K562 (cell line): ENCODE measurements at regions not wholly inside any gene's neighbourhood (a gene's known extent, or its start where the extent isn't known, plus 50 kb on each side); places are given as distances from the start of the nearest gene placed in this dataset.

Source experiments
- ATAC-seq: fragments of 200-7000 bp; cut with Tn5 transposase; 3 replicates; pipeline ENCODE4 v1.9.1; 2020; ENCODE audit warnings: moderate library complexity
- BruUV-seq: library from RNA; stranded (reverse); fragments of 400-500 nt; replicated peaks from 2 replicates; lab custom pipeline; 2021; lab: Mats Ljungman, UMichigan
- CTCF ChIA-PET: fragments of 300-600 bp; formaldehyde crosslinking; extraction: SDS; loops from one replicate; lab custom pipeline; 2021; ENCODE audit warnings: low intra/inter-chr PET ratio; lab: Yijun Ruan, JAX
- POLR2A ChIA-PET: fragments of 300-600, 350-650 bp; sonication (Branson Sonifier 250); formaldehyde crosslinking; extraction: SDS; loops from one replicate; lab custom pipeline; 2021; ENCODE audit warnings: antibody characterized with exemption, inconsistent platforms; lab: Yijun Ruan, JAX
- DNase-seq, 4 experiments: peaks; one replicate each; pipeline versions ENCODE4 v3.0.0 to v3.0.0-alpha.2; 2011 to 2018; ENCODE audit warnings: low spot score in 3 of 4, mixed read lengths in 3 of 4; ENCODE audit errors: extremely low read depth in 1 of 4
- FAIRE-seq: peaks from 2 replicates; lab custom pipeline; 2011; peaks lifted over from hg19 to GRCh38; lab: Jason Lieb, UNC
- H2AFZ ChIP-seq: 2 replicates; pipeline ENCODE4 v1.6.0; 2011; ENCODE audit warnings: low read depth, low read length, control low read depth, inconsistent platforms
- H3K27ac ChIP-seq: fragments of 200-600 bp; 3 replicates; pipeline ENCODE4 v1.8.0; 2011; ENCODE audit warnings: low read depth, mild to moderate bottlenecking, control low read depth, inconsistent platforms, low read length, moderate library complexity, mixed read lengths; ENCODE audit errors: extremely low read depth
- H3K27me3 ChIP-seq, 2 experiments: fragments of 300-600 bp in 1 of 2; 2 replicates in 1 of 2; 3 replicates in 1 of 2; pipeline versions ENCODE4 v1.6.0 to v1.8.0; 2011; ENCODE audit warnings: inconsistent platforms in 2 of 2, low read length in 2 of 2, mild to moderate bottlenecking in 1 of 2, mixed read lengths in 1 of 2, moderate library complexity in 1 of 2; ENCODE audit not compliant: control insufficient read depth in 2 of 2, insufficient read depth in 2 of 2
- H3K36me3 ChIP-seq: fragments of 300-600 bp; 3 replicates; pipeline ENCODE4 v1.8.0; 2011; ENCODE audit warnings: mild to moderate bottlenecking, low read length, inconsistent platforms; ENCODE audit not compliant: control insufficient read depth, insufficient read depth
- H3K4me1 ChIP-seq, 2 experiments: fragments of 200-600 bp in 1 of 2; replicated peaks in 1 of 2; 2 replicates in 1 of 2; 3 replicates in 1 of 2; pipeline versions ENCODE4 v1.5.1 to v1.8.0; 2011; ENCODE audit warnings: inconsistent platforms in 2 of 2, low read length in 2 of 2, mild to moderate bottlenecking in 1 of 2, mixed read lengths in 1 of 2, moderate library complexity in 1 of 2; ENCODE audit not compliant: control insufficient read depth in 2 of 2, insufficient read depth in 2 of 2
- H3K4me2 ChIP-seq: 2 replicates; pipeline ENCODE4 v1.6.1; 2011; ENCODE audit warnings: low read length, control low read depth, inconsistent platforms, mixed read lengths; ENCODE audit not compliant: insufficient read depth
- H3K4me3 ChIP-seq: fragments of 200-600 bp; sonication (generic), shearing (Covaris generic); 2 replicates; pipeline ENCODE4 v1.5.1; 2016; ENCODE audit warnings: control low read depth, inconsistent platforms
- H3K79me2 ChIP-seq: fragments of 200-600 bp; 3 replicates; pipeline ENCODE4 v1.8.0; 2011; ENCODE audit warnings: low read length, inconsistent platforms; ENCODE audit not compliant: control insufficient read depth, insufficient read depth
- H3K9ac ChIP-seq, 2 experiments: 2 replicates each; pipeline versions ENCODE4 v1.6.0 to v1.6.1; 2011; ENCODE audit warnings: low read depth in 2 of 2, low read length in 2 of 2, control low read depth in 1 of 2, inconsistent platforms in 1 of 2, mild to moderate bottlenecking in 1 of 2, mixed read lengths in 1 of 2; ENCODE audit not compliant: insufficient read depth in 1 of 2
- H3K9me1 ChIP-seq: one replicate; pipeline ENCODE4 v1.6.0; 2011; ENCODE audit warnings: inconsistent platforms, mild to moderate bottlenecking, low read length, moderate library complexity; ENCODE audit not compliant: control insufficient read depth, insufficient read depth
- H3K9me3 ChIP-seq: replicated peaks from 2 replicates; pipeline ENCODE4 v1.5.1; 2011; ENCODE audit warnings: low read depth, low read length, inconsistent platforms; ENCODE audit not compliant: control insufficient read depth, insufficient read depth
- H4K20me1 ChIP-seq: replicated peaks from 2 replicates; pipeline ENCODE4 v1.6.1; 2011; ENCODE audit warnings: low read length, inconsistent platforms, mixed read lengths; ENCODE audit not compliant: control insufficient read depth, insufficient read depth
- ARID1B ChIP-seq: fragments of 450-650 bp; IDR thresholded peaks from 2 replicates; pipeline ENCODE4 v1.6.1; 2016; ENCODE audit warnings: antibody characterized with exemption, mild to moderate bottlenecking, inconsistent platforms
- BRCA1 ChIP-seq, 2 experiments: fragments of 450-650 bp in 1 of 2; sonication (generic) in 1 of 2; formaldehyde crosslinking in 1 of 2; IDR thresholded peaks; 2 replicates each; pipeline versions ENCODE4 v1.5.0 to v1.6.1; 2017 to 2020; ENCODE audit warnings: mild to moderate bottlenecking in 1 of 2, missing genetic modification reagents in 1 of 2
- COPS2 ChIP-seq: fragments of 450-650 bp; conservative IDR thresholded peaks from 2 replicates; pipeline ENCODE4 v1.6.1; 2016; ENCODE audit warnings: mild to moderate bottlenecking, moderate library complexity
- HOXB6 ChIP-seq: fragments of 250-450 bp; sonication (Bioruptor Pico); IDR thresholded peaks from 2 replicates; pipeline ENCODE4 v1.5.1; 2022; ENCODE audit warnings: mild to moderate bottlenecking, borderline replicate concordance
- MIER1 ChIP-seq: fragments of 450-650 bp; IDR thresholded peaks from 2 replicates; pipeline ENCODE4 v1.6.1; 2016; ENCODE audit warnings: antibody characterized with exemption, mild to moderate bottlenecking, low read depth
- RBM17 ChIP-seq: fragments of 200-400 bp; formaldehyde crosslinking; IDR thresholded peaks from 2 replicates; pipeline ENCODE4 v1.6.1; 2017; ENCODE audit warnings: low read depth, mild to moderate bottlenecking, low read length, borderline replicate concordance
- SMAD2 ChIP-seq: fragments of 150-350 bp; IDR thresholded peaks from 2 replicates; pipeline ENCODE4 v1.6.1; 2014; ENCODE audit warnings: low read depth, mild to moderate bottlenecking, low read length
- SNRNP70 ChIP-seq: fragments of 200-400 bp; formaldehyde crosslinking; optimal IDR thresholded peaks from 2 replicates; pipeline ENCODE3; 2017; ENCODE audit warnings: low read depth, low read length
- ZNF24 ChIP-seq: fragments of 450-650 bp; IDR thresholded peaks from 2 replicates; pipeline ENCODE4 v1.6.1; 2016
- ZNF75A ChIP-seq: fragments of 450-650 bp; formaldehyde crosslinking; IDR thresholded peaks from 2 replicates; pipeline ENCODE4 v1.4.0; 2020; ENCODE audit warnings: mild to moderate bottlenecking
- WGBS: fragments of 100-300 bp; shearing (Covaris generic); methylation state at CpG from one replicate; pipeline ENCODE4 v1.1.6; 2016; ENCODE audit warnings: low coverage, mixed read lengths; ENCODE audit not compliant: insufficient coverage; ENCODE audit errors: missing lambda C conversion rate; 5-methylcytosine and 5-hydroxymethylcytosine counted together
- in situ Hi-C: fragments of 300-500 bp; cut with MboI; formaldehyde crosslinking; loops from 4 replicates; pipeline ENCODE4 v1.15.0; 2018; ENCODE audit warnings: inconsistent platforms, mixed read lengths
- intact Hi-C: fragments of 100-400 bp; cut with micrococcal nuclease; formaldehyde crosslinking; loops from 2 replicates; pipeline ENCODE4 v1.14.2; 2022
- TF ChIP-seq, protein P1 (sequence below): fragments of 200-800 bp; sonication (Bioruptor generic); IDR thresholded peaks from 2 replicates; pipeline ENCODE4 v1.6.1; 2016; ENCODE audit warnings: missing genetic modification characterization, missing compliant biosample characterization
- TF ChIP-seq, protein P2 (sequence below): sonication (generic); formaldehyde crosslinking; IDR thresholded peaks from 2 replicates; pipeline ENCODE4 v1.8.1; 2023; ENCODE audit warnings: mild to moderate bottlenecking, missing genetic modification reagents
- TF ChIP-seq, protein P3 (sequence below): fragments of 250-450 bp; sonication (Bioruptor Pico); IDR thresholded peaks from 2 replicates; pipeline ENCODE4 v1.8.0; 2021; ENCODE audit warnings: moderate library complexity, mild to moderate bottlenecking, inconsistent platforms

DNA sequence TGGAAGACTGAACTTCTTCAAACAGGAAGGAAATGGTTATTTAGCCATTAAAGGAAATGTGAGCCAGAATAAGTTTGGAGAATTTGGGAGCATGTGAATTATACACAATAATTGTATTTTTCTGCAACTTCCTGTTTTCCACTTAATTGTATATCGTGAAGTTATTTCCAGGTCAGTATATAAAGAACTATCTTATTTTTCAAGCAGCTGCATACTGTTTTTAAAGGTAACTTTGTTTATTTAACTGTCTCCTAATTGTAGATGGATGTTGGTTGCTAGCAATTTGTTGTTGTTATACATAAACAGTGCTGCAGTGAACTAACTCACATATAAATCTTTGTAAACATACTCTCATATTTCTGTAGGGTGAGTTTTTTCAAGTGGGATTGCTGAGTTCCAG is 180.3 kb downstream of the HLX start:
- Histone ChIP-seq H3K79me2 (no peaks in the 10 kb centered on the region), H3K4me3 (no peak overlapping the region), H3K27me3 (no peaks in the 10 kb centered on the region), H3K9me1 (no peaks in the 10 kb centered on the region), H3K9ac (no peak overlapping the region), H3K27ac (no peak overlapping the region), H3K36me3 (no peaks in the 10 kb centered on the region), H3K9me3 (no peaks in the 10 kb centered on the region), H3K4me1 (no peaks in the 10 kb centered on the region; a peak in 1 of 5 replicates), H3K4me2 (no peak overlapping the region), H4K20me1 (no peaks in the 10 kb centered on the region)
- intact Hi-C loops (no loop called here), in situ Hi-C loops (no loop called here)
- POLR2A ChIA-PET, result no interaction called here
- BruUV-seq, result no TSS peak
- FAIRE-seq (no peak), DNase-seq (no peak), ATAC-seq (no peak)
- CTCF ChIA-PET, result no interaction called here
- TF ChIP-seq ARID1B (no peak), ZNF24 (no peak), MIER1 (no peak), SMAD2 (no peak), SNRNP70 (no peak), HOXB6 (CRISPR knock-in tag) (no peak), RBM17 (no peak), ZNF75A (no peak), BRCA1 (IDR thresholded peaks at IDR 0.05) (no peak), BRCA1 (CRISPR knock-in tag; IDR thresholded peaks at IDR 0.05) (no peak), COPS2 (no peak)
- TF ChIP-seq, protein P1, sequence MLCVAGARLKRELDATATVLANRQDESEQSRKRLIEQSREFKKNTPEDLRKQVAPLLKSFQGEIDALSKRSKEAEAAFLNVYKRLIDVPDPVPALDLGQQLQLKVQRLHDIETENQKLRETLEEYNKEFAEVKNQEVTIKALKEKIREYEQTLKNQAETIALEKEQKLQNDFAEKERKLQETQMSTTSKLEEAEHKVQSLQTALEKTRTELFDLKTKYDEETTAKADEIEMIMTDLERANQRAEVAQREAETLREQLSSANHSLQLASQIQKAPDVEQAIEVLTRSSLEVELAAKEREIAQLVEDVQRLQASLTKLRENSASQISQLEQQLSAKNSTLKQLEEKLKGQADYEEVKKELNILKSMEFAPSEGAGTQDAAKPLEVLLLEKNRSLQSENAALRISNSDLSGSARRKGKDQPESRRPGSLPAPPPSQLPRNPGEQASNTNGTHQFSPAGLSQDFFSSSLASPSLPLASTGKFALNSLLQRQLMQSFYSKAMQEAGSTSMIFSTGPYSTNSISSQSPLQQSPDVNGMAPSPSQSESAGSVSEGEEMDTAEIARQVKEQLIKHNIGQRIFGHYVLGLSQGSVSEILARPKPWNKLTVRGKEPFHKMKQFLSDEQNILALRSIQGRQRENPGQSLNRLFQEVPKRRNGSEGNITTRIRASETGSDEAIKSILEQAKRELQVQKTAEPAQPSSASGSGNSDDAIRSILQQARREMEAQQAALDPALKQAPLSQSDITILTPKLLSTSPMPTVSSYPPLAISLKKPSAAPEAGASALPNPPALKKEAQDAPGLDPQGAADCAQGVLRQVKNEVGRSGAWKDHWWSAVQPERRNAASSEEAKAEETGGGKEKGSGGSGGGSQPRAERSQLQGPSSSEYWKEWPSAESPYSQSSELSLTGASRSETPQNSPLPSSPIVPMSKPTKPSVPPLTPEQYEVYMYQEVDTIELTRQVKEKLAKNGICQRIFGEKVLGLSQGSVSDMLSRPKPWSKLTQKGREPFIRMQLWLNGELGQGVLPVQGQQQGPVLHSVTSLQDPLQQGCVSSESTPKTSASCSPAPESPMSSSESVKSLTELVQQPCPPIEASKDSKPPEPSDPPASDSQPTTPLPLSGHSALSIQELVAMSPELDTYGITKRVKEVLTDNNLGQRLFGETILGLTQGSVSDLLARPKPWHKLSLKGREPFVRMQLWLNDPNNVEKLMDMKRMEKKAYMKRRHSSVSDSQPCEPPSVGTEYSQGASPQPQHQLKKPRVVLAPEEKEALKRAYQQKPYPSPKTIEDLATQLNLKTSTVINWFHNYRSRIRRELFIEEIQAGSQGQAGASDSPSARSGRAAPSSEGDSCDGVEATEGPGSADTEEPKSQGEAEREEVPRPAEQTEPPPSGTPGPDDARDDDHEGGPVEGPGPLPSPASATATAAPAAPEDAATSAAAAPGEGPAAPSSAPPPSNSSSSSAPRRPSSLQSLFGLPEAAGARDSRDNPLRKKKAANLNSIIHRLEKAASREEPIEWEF (CRISPR knock-in tag), result no peak
- TF ChIP-seq, protein P2, sequence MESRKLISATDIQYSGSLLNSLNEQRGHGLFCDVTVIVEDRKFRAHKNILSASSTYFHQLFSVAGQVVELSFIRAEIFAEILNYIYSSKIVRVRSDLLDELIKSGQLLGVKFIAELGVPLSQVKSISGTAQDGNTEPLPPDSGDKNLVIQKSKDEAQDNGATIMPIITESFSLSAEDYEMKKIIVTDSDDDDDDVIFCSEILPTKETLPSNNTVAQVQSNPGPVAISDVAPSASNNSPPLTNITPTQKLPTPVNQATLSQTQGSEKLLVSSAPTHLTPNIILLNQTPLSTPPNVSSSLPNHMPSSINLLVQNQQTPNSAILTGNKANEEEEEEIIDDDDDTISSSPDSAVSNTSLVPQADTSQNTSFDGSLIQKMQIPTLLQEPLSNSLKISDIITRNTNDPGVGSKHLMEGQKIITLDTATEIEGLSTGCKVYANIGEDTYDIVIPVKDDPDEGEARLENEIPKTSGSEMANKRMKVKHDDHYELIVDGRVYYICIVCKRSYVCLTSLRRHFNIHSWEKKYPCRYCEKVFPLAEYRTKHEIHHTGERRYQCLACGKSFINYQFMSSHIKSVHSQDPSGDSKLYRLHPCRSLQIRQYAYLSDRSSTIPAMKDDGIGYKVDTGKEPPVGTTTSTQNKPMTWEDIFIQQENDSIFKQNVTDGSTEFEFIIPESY (CRISPR knock-in tag), result no peak
- TF ChIP-seq, protein P3, sequence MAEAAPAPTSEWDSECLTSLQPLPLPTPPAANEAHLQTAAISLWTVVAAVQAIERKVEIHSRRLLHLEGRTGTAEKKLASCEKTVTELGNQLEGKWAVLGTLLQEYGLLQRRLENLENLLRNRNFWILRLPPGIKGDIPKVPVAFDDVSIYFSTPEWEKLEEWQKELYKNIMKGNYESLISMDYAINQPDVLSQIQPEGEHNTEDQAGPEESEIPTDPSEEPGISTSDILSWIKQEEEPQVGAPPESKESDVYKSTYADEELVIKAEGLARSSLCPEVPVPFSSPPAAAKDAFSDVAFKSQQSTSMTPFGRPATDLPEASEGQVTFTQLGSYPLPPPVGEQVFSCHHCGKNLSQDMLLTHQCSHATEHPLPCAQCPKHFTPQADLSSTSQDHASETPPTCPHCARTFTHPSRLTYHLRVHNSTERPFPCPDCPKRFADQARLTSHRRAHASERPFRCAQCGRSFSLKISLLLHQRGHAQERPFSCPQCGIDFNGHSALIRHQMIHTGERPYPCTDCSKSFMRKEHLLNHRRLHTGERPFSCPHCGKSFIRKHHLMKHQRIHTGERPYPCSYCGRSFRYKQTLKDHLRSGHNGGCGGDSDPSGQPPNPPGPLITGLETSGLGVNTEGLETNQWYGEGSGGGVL, result no peak
- TF ChIP-seq, all 486 proteins: peak for 0
- WGBS, result 4% methylated on average over 1 of the region's 1 CpG
- H2AFZ ChIP-seq, result no peak overlapping the region
